GM03348 (cell line): ENCODE measurements at regions not wholly inside any gene's neighbourhood (a gene's known extent, or its start where the extent isn't known, plus 50 kb on each side); places are given as distances from the start of the nearest gene placed in this dataset.
"Not testable (repeated sequence)": the region's sequence is repeated elsewhere in the genome, so short reads cannot be mapped to it uniquely, and the experiment has no call there.

Experiments used
- DNase-seq: peaks from one replicate; pipeline ENCODE4 v3.0.0; 2012; ENCODE audit warnings: low spot score

DNA sequence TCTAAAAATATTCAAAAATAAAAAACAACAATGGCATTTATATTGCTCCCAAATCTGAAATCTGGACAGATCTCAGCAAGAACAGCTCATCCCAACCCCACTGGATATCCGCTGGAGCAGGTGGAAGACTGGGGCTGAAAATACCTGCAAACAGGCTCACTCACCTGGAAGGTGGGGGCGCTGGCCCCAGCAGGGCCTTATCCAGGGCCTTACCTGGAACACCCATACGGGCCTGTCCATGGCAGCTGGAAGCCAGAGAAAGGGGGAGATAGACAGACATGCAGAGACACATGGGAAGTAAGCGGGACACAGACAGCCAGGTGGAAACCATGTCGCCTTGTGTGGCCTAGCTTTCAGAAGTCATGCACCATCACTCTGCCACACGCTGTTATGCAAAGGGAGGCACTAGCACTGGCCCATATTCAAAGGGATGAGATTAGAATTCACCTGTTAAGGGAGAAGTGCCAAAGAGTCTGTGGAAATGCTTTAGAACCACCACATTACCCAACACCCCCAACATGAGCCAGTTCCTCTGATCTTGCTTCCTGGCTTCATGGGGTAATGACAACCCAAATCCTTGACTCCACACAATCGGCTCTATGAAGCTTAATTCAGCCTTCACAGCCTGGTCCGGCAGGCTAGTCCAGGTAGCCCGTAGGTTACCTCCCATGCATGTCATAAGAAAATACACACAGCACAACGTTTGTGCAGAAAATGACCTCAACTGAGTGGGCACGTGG lies 99.0 kb upstream of the CDYL start:
- no peak for DNase-seq

DNA sequence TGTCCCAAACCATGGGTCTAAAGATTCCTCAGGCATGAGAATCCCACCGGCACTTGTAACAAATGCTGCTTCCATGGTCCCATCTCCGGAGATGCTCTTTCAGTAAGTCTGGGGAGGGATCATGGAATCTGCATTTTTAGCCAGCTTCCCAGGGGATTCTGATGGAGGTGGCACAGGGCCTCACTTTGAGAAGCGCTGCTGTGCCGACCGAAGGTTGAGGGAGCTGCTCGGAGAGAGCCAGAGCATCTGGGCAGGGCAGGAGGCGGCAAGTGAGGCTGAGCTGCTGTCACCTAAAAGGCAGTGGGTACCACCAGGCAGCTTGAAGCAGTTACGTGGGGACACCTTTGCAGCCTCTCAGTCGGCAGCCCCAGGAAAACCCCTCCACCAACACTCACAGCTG lies 100.2 kb upstream of the CDYL start:
- no peak for DNase-seq

DNA sequence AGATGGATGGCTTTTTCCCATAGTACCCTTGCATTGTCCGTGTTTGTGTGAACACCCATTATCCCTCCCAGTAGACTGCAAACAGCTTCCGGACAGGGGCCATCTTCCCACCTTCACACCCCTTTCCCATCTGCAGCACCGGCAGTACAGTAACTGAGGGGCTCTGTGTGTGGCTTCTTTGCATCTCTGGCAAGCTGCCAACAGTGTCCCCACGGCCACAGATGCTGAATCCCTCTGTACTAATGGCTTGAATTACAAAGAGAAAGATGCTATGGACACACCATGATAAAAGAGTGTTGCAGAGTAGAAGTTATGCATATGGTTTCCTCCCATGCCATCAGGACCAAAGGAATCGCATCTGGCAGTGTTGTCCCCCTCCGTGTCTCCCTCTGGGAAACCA lies 101.1 kb upstream of the CDYL start:
- no peak for DNase-seq

DNA sequence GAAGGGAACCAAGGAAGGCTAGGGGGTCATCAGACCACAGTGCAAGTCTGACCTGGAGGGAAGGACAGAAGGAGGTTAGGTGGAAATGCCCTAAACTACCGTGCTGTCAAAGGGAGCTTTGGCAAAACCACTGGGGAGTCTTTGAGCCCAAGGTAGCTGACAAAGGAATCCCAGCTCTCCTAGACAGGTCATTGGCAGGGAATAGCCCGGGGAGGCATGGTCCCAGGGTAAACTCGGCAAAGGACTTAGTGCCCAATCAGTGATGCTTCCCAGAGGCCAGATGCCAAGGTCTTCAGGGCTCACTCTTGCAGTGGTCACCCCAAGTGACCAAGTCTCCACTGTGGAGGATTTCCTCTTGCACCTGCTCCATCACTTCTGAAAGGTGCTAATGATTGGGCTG lies 102.3 kb upstream of the CDYL start:
- DNase-seq = no peak

DNA sequence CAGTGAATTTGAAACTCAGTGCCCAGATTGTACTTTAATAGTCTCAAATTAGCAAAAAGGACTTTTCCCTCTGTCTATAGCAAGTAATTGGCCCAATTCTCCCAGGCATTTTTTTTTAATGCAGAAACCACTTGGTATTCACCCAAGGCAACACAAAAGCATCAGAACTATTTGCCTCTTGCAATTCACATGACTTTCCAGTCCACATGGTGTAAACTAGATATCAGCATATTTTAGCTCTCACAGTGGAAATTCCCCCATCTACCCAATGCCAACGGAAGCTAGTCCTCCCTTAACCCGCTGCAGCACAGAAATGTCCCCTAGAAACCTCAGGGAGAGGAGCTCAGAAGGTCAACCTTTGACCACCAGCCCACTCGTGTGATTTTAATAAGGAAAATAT lies 103.4 kb upstream of the CDYL start:
- peak; percentile 75 for DNase-seq

DNA sequence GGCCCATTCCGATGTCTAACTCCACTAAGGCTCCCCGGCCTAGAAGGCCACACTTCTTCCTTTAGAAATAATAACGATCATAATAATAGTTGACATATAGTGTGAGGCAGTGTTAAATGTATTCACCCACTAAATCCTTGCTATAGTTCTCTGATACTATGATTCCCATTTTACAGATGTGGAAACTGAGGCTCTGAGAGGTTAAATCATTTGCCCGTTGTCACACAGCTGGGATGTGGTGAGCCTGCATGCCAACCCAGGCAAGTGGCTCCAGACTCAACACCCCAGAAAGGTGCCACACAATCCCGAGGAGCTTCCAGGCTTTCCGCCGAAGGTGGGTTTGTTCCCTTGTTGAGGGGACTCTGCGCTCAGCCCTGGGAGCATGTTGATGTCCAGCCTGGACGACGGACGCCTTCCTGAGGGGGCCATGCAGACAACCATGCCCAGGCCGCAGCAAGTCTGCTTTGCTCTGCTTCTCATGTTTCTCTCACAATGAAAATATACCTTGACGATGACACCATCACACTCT lies 104.6 kb upstream of the CDYL start:
- DNase-seq = no peak

DNA sequence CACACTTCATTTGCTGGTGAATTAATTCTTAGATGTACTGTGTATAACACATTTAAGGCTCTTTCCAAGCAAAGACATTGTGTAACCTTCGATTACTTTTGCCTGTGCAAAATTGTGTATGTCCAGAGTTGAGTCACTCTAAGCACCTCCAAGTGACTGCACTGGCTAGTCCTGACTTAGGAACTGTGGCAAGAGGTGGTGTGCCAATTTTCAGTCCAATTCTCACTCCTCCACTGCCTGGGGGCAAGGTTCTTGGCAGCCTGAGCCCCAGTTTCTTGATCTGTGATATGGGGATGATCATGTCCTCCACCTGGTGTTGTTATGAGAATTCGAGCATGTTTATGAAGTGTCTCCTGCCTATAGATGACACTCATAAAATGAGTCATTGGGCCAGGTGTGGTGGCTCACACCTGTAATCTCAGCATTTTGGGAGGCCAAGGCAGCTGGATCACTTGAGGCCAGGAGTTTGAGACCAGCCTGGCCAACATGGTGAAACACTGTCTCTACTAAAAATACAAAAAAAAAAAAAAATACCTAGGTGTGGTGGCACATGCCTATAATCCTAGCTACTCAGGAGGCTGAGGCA lies 105.3 kb upstream of the CDYL start:
- no peak for DNase-seq

DNA sequence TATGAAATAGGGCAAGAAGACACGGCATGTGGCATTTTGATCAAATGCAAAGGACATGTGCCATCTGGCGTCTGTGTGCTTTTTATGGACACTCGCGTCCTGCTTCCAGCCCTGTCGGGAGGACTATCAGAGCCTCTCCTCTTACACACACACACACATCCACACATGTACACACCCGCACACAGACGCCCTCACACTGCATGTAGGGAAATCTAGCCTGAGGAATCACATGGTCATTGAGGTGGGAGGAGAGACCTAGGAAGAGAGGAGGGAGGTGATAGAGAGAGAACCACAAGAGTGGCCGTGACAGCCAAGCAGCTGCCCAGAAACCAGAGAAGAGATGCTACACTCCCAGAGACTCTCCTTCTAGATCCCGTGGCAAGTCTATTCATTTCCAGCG lies 105.9 kb upstream of the CDYL start:
- no peak for DNase-seq

DNA sequence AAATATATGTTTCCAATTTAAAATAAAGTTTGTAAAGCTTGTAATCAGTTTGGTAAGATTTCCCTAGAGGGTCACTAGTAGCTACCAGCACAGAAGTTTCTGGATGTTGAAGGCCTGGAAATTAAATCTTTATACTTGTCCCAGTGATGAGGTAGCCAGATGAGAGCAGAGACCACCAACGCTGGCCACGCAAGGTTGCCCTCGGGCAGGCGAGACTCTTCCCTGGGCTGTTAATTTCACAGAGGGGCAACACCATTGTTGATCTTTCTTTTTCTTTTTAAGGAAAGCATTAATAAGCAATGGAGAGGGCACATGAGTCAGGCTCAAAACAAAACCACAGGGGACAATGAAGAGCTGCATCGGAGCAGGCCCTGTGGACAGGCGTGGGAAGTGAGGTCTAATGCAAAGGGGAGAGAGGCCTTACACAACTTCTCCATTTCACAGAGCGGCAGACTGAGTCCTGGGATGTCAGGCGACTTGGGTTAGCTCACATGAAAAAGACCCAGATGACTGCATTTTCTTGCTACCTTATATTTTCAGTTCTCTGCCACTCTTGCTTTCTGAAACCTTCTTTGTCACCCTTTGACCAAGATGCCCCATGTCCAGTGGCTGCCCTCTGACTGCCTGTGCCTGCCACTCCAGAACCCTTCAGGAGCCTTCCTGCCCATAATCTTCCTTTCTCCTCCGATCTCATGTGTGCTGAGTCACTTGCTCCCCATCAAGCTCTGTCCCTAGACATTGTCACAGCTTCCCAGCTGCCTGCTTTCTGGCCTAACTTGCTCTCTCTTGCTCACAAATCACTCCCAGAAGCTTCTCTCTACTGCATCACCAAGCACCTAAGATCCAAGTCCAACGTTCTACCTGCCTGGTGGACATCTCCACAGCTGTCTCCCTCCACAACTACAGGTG lies 107.7 kb upstream of the CDYL start:
- DNase-seq = peak; percentile 29

DNA sequence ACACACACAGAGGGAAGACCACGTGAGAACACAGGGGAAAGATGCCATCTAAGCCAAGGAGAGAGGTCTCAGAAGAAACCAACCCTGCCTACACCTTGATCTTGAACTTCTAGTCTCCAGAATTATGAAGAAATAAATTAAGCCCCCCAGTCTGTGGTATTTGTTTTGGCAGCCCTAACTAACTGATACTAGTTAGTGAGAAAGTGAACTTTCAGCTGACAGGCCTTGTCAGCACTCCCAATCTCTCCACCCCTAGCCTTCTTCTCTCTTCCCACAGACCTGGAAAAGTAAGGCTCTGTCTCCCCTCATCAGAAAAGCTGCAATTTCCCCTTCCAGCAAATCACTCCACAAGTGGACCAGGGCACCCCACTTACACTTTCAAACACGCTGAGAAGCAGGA lies 108.6 kb upstream of the CDYL start:
- DNase-seq = no peak

DNA sequence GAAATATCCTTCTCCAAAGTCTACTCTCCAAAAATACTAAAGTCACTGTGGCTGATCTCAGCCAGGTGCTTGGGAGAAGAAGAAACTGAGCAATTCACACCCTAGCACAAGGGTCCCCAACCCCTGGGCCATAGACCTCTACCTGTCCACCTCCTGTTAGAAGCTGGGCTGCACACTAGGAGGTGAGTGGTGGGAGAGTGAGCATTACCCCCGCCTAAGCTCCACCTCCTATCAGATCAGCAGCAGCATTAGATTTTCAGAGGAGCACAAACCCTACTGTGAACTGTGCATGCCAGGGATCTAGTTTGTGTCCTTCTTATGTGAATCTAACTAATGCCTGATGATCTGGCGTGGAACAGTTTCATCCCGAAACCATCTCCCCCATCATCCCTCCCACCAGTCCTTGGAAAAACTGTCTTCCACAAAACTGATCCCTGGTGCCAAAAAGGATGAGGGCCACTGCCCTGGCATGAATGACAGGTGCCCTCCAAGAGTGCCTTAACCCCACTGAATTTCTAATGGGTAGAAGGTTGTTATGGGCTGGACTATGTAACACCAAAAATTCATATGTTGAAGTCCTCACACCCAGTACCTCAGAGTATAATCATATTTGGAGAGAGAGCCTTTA lies 109.2 kb upstream of the CDYL start:
- no peak for DNase-seq

DNA sequence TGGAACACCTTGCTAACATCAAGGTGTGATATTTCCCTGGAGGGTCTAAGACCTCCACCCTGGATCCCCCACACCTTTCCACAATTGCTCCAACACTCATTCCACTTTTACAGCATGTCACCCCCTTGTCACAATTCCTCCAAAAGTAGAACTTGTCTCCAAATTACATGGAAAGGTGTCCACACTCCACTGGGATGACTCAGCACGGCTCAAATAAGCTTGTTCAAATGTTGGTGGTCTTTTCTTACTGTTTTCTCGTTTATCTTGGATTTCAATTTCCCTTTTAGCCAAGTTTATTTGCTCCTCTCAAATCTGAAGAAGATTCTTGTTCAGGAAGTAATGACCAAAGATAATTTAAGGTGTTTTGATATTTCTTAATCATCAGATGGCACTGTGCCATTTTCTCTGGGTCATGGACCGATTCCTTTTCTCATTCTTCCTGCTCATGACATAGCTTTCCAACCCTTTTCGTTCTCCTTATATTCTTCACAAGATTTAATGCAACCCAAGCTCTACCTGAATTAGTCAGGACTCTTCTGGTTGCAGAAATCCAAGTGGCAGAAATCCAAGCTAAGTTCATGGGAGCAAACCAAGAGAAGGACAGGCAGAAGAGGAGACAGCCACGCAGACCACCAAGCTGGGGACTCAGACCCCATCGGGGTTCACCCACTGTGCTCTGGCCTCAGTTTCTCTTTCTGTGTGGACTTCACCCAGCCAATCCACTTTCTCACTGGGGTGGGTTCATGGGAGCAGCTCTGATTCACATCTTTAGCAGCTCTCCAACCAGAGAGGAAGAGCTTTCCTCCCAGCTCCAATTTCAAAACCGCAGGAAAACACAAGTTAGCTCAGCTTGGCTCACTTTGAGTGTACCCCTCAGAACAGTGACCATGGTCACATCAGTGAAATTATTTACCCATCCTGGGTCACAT lies 110.5 kb upstream of the CDYL start:
- DNase-seq = no peak

DNA sequence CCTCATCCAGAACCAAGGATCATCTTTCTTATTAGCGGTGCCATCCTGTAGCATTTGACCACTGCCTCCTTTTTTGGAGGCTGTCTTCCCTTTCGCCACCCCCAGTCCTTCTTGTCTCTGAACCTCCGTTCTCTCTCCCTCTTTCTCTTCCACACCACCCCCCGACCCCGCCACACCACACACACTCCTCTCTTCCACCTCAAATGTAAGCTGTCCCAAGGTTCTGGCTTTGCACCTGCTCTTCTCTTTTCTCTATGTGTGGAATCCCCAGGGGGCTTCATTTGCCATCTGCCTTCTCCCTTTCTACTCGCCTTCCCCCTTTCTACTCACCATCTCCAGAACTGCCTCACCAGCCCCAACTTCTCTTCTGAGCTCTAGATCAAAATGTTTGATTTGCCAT lies 111.3 kb upstream of the CDYL start:
- DNase-seq = no peak

DNA sequence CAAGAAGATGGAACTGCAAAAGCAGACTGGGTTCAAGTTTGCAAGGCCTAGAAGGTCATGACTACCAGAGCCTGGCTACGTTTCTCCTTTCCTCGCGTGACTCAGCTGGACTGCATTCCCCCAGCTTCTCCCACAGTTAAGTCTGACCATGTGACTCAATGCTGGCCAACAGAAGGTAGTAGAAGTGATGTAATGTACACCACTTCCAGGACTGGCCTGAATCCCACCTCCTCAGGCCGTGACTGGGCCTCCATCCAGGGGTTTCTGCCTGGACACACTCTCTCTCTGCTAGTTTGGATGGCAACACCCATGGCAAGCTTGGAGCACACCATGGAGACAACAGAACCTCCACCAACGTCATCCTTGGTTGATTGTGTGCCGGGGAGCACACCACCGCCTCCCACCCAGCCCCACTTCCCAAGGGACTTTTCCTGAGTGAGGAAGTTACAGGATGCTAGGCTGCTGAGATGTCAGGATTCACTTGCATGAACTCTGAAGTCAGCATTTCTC lies 112.0 kb upstream of the CDYL start:
- peak; percentile 90 for DNase-seq

DNA sequence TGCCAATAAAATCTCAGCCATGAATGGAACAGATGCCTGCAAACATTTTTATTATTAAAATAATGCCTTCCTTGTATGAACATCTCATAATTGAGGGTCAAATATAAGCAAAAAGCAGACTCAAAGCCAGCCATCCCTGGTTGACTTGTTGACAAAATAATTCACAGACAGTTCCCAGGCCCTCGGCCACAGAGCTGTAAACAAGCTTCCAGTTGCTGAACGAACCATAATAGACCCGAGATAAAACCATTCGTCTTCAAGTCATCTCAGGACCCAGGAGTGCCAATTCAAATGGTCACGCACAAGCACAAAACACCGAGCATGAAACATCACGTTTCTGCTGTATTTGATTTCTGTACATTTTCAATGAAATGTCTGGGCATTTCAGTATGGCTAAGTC lies 113.3 kb upstream of the CDYL start:
- DNase-seq = no peak

DNA sequence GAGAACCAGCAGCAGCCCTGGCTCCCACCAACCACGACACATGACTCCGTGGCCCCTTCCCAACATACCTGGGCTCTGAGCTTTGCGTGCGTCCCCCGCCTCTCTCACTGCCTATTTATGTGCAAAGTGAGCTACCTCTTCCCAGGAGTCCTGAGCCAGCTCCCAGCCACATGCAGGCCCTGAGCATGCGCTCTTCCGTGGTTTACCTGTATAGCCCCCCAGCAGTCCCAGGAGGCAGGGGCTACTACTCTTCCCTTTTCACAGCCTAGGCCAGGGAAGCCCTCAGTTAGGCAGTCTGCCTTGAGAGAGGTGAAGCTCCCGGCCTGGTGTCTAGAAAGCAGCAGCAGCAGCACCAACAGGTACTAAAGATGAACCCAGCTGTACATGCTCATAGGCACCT lies 114.8 kb upstream of the CDYL start:
- DNase-seq = no peak

DNA sequence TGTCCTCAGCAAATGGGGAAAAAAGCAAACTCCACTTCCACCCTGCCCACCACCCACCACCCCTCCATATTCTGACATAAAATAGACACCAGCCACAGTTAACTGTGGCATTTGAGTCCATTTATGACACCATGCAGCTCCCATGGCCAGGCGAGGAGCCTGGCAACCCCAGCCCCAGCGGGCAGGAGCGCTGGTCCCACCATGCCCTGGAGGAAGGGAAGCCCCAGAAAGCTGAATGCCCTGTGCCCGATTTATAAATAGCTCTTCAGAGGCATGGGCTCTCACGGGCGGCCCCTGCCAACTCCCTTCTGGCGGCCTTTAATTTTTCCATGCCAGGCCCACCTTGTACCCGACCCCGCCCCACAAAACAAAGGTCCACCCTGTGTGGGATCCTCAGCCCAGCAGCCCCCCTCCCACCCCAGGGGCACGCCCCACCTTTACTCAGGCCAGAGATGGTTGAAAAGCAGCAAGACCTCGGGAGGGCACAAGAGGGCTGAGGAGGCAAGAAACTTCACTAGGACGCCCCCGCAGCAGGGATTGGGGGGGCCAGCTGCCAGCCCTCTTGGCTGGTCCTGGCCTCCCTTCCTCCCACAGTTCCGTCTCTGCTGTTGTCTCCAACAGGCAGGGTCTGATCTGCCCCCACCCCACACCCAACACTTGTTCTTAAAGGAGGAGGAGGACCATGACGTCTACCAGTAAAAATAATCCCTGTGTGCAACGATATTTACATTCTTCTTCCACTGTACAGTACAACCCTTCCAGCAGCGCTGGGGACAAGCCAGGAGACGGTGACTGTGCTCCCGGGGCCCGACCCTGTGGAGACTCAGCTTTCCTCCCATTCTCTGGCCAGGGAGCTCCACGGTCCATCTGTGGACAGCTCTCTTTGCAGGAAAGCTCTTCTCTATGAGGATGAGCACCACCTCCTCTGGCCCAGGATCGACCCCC lies 115.6 kb upstream of the CDYL start:
- no peak for DNase-seq

DNA sequence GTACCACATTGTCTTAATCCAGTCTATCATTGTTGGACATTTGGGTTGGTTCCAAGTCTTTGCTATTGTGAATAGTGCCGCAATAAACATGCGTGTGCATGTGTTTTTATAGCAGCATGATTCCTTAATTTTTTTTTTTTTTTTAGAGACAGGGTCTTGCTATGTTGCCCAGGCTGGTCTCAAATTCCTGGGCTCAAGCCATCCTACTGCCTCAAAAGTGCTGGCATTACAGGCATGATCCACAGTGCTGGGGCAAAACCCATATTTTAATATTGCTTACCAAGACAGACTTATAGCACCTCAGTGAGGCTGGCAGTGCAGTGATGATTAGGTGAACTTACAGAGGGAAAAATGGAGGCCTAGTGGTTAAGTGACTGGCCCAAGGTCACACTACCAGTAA lies 116.5 kb upstream of the CDYL start:
- DNase-seq = not testable (repeated sequence)

DNA sequence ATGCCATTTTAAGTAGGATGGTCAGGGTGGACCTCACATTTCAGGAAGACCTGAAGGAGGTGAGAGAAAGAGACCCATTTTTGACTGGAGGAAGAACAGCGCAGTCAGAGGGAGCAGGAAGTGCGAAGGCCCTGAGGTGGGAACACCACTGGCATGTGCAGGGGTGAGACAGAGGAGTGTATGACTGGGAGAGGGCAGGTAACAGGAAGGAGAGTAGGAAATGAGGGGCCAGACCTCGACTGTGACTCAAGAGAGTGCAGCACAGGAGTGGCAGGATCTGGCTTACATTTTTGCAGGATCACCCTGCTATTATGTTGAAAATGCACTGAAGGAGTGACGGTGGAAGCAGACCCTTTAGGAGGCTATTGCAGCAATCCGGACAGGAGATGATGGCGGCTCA lies 117.7 kb upstream of the CDYL start:
- no peak for DNase-seq

DNA sequence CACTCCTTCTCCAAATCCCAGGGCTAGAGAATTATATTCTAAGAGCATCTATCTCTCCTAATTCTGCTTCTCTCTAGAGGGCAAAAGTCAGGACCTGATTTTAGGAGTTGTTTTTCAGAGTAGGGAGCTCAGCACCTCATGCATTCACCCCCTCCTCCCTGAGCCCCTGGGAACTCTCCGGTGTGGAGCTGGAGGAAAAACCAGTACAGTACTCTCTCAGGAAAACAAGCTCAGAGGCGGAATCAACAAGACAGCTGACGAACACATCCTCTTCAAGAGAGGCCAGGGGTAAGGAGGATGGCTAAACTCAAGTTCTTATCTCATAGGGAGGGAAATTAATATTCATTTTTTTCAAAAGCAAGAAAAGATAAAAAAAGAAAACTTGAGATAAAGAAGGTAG lies 120.1 kb upstream of the CDYL start:
- no peak for DNase-seq
